ENCODE measurements at regions not wholly inside any gene's neighbourhood (a gene's known extent, or its start where the extent isn't known, plus 50 kb on each side); places are given as distances from the start of the nearest gene placed in this dataset.

DNA sequence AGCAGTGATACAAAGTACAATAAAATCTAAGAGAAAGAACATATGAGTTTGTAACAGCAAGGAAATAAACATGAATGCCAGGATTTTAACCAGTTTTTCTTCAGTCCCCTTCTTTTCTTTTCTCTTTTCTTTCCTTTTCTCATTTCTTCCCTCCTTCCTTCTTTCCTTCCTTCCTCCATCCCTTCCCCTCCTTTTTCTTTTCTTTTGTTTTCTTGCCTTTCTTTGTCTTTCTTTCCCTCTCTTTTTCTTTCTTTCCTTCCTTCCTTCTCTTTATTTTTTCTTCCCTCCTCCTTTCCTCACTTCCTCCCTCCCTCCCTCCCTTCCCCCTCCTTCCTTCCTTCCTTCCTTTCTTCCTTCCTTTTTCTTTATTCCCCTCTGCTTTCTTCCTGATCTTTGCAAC lies 142.8 kb upstream of the SYT4 start:
- no peak overlapping the region for H3K4me2 ChIP-seq (ENCODE audit: low read length)
- H2AFZ ChIP-seq: no peak overlapping the region
- no peaks in the 10 kb centered on the region for H3K79me2 ChIP-seq
- H3K4me1 ChIP-seq: no peaks in the 10 kb centered on the region
- no peak overlapping the region for H3K9ac ChIP-seq
- no peak overlapping the region for H3K4me3 ChIP-seq (ENCODE audit: low read depth, low read length)
- no peaks in the 10 kb centered on the region for H3K27me3 ChIP-seq (ENCODE audit: control insufficient read depth, insufficient read depth, low read length)
- no peaks in the 10 kb centered on the region for H3K36me3 ChIP-seq (ENCODE audit: control insufficient read depth, insufficient read depth, low read length)
- no peak overlapping the region for H3K27ac ChIP-seq
- TF ChIP-seq, protein P1, sequence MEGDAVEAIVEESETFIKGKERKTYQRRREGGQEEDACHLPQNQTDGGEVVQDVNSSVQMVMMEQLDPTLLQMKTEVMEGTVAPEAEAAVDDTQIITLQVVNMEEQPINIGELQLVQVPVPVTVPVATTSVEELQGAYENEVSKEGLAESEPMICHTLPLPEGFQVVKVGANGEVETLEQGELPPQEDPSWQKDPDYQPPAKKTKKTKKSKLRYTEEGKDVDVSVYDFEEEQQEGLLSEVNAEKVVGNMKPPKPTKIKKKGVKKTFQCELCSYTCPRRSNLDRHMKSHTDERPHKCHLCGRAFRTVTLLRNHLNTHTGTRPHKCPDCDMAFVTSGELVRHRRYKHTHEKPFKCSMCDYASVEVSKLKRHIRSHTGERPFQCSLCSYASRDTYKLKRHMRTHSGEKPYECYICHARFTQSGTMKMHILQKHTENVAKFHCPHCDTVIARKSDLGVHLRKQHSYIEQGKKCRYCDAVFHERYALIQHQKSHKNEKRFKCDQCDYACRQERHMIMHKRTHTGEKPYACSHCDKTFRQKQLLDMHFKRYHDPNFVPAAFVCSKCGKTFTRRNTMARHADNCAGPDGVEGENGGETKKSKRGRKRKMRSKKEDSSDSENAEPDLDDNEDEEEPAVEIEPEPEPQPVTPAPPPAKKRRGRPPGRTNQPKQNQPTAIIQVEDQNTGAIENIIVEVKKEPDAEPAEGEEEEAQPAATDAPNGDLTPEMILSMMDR (IDR thresholded peaks at IDR 0.05): no peak
- H3K9me3 ChIP-seq (ENCODE audit: control insufficient read depth, low read length): no peaks in the 10 kb centered on the region

DNA sequence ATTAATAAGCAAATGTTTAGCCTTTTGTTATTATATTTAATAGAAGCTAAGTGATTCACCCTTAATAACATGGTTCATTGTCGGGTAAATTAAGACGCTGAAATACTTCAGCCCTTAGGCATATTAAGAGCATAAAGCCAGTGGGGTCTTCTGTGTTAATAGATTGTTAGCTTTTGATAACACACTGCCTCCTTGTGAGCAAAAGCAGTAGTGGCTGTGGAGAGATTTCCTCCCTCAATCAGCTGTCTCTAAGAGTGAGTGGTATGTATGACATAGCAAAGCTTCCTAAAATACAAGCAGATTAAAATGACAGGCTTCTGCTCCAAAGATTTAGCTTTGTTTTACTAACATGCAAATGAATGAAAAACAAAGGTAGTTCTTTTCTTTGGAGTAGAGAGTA lies 143.7 kb upstream of the SYT4 start:
- H3K4me1 ChIP-seq: no peaks in the 10 kb centered on the region
- H3K79me2 ChIP-seq: no peaks in the 10 kb centered on the region
- H3K9ac ChIP-seq: no peak overlapping the region
- H3K27me3 ChIP-seq (ENCODE audit: control insufficient read depth, insufficient read depth, low read length): no peaks in the 10 kb centered on the region
- H3K4me2 ChIP-seq (ENCODE audit: low read length): no peak overlapping the region
- no peak overlapping the region for H3K4me3 ChIP-seq (ENCODE audit: low read depth, low read length)
- TF ChIP-seq, protein P1 (IDR thresholded peaks at IDR 0.05): no peak
- no peak overlapping the region for H2AFZ ChIP-seq
- no peak overlapping the region for H3K27ac ChIP-seq
- H3K36me3 ChIP-seq (ENCODE audit: control insufficient read depth, insufficient read depth, low read length): no peaks in the 10 kb centered on the region
- no peaks in the 10 kb centered on the region for H3K9me3 ChIP-seq (ENCODE audit: control insufficient read depth, low read length)

DNA sequence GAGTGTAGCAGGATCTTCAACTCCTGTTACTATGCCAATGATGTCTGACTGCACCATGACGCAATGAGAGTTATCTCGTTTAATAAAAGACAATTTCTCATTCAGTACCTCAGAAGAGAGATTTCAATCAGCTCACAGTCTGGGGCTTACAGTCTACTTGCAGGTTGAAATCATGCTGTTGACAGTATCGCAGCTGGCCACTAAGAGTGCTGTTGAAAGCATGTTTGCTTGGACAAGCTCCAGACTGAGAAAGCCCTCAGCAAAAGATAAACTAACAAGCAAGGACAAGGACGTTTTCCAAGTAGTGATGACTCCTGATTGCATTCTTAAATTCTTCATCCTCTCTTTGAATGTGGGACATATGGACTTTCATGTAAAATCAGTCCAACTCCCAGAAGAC lies 145.2 kb upstream of the SYT4 start:
- Histone ChIP-seq H3K36me3 (ENCODE audit: control insufficient read depth, insufficient read depth, low read length) (no peaks in the 10 kb centered on the region), H3K4me1 (no peaks in the 10 kb centered on the region), H3K9me3 (ENCODE audit: control insufficient read depth, low read length) (no peaks in the 10 kb centered on the region), H3K27me3 (ENCODE audit: control insufficient read depth, insufficient read depth, low read length) (no peaks in the 10 kb centered on the region), H3K9ac (no peak overlapping the region), H3K4me3 (ENCODE audit: low read depth, low read length) (no peak overlapping the region), H3K27ac (no peak overlapping the region), H3K79me2 (no peaks in the 10 kb centered on the region), H2AFZ (no peak overlapping the region), H3K4me2 (ENCODE audit: low read length) (no peak overlapping the region)
- TF ChIP-seq, protein P1 (IDR thresholded peaks at IDR 0.05): no peak

DNA sequence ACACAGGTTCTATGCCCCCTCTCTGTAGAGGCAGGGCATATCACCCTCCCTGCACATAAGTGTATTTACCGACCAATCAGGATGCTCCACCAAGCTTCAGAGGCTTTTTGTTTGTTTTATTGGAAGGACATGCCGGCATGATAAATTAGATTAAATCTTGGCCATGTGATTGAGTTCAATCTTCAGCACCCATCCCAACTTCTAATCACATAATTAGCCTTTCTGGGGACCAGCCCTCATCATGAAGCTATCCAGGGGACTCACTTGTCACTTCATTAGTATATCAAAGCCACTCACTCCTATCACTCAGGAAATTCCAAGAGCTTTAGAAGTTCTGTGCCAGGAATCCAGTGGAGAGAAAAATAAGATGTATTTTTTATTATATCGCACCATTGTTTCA lies 158.6 kb upstream of the SYT4 start:
- Histone ChIP-seq H3K4me2 (ENCODE audit: low read length) (no peak overlapping the region), H3K79me2 (no peaks in the 10 kb centered on the region), H3K9me3 (ENCODE audit: control insufficient read depth, low read length) (no peaks in the 10 kb centered on the region), H3K27ac (no peak overlapping the region), H3K36me3 (ENCODE audit: control insufficient read depth, insufficient read depth, low read length) (no peaks in the 10 kb centered on the region), H3K4me1 (no peaks in the 10 kb centered on the region), H3K9ac (no peak overlapping the region), H2AFZ (no peak overlapping the region), H3K27me3 (ENCODE audit: control insufficient read depth, insufficient read depth, low read length) (no peaks in the 10 kb centered on the region), H3K4me3 (ENCODE audit: low read depth, low read length) (no peak overlapping the region)
- TF ChIP-seq, protein P1 (IDR thresholded peaks at IDR 0.05): no peak

DNA sequence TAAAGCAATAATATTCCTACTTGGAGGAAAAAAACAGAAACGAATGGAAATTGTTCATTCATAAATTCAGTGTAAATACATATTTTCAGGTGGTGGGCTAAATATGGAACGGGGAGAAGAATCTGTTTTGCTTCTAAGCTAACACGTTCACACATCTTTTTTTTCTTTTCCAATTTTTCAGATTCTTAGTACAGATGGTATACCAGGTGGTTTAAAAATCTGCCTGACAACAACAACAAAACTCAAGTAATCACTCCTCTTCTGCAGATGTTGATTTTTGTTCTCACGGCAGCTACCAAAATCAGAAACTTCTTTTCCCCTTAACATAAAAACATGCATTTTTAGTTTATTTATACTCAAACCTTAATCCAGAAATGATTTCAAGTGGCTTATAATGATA lies 164.8 kb upstream of the SYT4 start:
- Histone ChIP-seq H3K9me3 (ENCODE audit: control insufficient read depth, low read length) (no peaks in the 10 kb centered on the region), H3K9ac (no peak overlapping the region), H3K36me3 (ENCODE audit: control insufficient read depth, insufficient read depth, low read length) (no peaks in the 10 kb centered on the region), H3K27ac (no peak overlapping the region), H3K27me3 (ENCODE audit: control insufficient read depth, insufficient read depth, low read length) (no peaks in the 10 kb centered on the region), H3K4me1 (no peaks in the 10 kb centered on the region), H3K4me3 (ENCODE audit: low read depth, low read length) (no peak overlapping the region), H3K4me2 (ENCODE audit: low read length) (no peak overlapping the region), H3K79me2 (no peaks in the 10 kb centered on the region), H2AFZ (no peak overlapping the region)
- TF ChIP-seq, protein P1 (IDR thresholded peaks at IDR 0.05): no peak
